ENCODE measurements at regions not wholly inside any gene's neighbourhood (a gene's known extent, or its start where the extent isn't known, plus 50 kb on each side); places are given as distances from the start of the nearest gene placed in this dataset.

DNA sequence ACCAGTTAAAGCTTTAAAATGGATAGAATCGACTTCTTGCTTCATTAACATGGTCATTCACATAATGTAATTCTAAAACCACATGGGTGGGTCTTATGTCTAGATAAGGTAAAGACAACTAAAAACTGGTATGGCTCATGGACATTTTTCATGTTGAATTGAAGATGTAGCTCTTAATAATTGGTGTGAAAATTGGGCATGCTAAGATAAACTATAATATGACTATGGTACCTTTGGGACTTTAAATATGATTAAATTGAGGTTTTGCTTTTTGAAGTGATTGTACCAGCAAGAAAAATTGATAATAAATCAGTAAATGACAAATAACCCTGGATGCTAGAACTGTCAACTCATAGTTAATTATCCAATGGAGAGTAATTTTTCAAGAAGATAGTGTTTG is 710.7 kb upstream of the PTPRD start:
- H3K27ac ChIP-seq: no peak overlapping the region
- TF ChIP-seq CTCF (conservative IDR thresholded peaks at IDR 0.05): no peak

DNA sequence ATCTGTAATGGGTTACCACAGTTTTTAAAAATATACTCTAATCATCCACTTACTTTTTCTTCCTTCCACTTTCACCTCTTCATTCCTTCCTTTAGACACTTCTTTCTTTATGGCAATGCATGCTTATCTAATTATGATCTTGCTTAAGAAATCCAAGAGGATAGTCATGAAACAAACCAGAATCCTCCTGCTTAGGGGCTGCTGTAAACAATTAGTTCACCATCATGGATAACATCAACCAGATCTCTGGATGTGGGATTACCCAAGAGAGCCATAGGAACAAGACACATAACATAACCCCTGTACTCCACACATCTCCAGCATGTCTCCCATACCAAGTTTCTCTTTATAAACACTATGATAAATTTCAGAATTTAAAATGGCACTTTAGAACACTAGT is 713.4 kb upstream of the PTPRD start:
- TF ChIP-seq CTCF (conservative IDR thresholded peaks at IDR 0.05): no peak
- no peak overlapping the region for H3K27ac ChIP-seq

DNA sequence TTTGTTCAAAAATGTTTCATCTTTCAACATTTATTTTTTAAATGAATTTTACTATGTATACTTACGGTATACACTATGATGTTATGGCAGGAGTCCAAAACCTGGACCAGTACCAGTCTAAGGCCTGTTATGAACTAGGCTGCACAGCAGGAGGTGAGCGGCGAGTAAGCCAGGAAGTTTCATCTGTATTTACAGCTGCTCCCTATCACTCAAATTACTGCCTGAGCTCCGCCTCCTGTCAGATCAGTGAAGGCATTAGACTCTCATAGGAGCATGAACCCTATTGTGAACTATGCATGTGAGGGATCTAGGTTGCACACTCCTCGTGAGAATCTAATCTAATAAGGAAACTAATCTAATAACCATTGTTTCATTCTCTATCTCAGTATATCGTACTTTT is 715.5 kb upstream of the PTPRD start:
- no peak overlapping the region for H3K27ac ChIP-seq
- TF ChIP-seq CTCF (conservative IDR thresholded peaks at IDR 0.05): no peak

GRCh38 chr9:11335011-11335410 is 722.2 kb upstream of the PTPRD start:
- H3K27ac ChIP-seq: no peak overlapping the region
- no peak for TF ChIP-seq CTCF (conservative IDR thresholded peaks at IDR 0.05)

DNA sequence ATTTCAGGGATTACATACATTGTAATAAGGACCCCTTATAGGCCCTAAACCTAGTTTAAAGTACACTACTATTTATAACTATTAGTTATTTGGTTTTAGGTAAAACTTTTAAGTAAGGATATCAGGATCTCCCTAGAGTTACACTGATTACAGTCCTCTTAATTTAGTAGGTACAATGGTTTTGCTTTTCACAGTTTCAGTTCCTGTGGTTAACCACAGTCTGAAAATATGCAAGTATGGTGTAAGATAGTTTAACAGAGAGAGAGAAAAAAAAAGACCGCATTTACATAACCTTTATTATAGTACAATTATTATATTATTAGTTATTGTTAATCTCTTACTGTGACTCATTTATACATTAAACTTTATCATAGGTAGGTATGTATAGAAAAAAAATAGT is 725.3 kb upstream of the PTPRD start:
- no peak for TF ChIP-seq CTCF (conservative IDR thresholded peaks at IDR 0.05)

DNA sequence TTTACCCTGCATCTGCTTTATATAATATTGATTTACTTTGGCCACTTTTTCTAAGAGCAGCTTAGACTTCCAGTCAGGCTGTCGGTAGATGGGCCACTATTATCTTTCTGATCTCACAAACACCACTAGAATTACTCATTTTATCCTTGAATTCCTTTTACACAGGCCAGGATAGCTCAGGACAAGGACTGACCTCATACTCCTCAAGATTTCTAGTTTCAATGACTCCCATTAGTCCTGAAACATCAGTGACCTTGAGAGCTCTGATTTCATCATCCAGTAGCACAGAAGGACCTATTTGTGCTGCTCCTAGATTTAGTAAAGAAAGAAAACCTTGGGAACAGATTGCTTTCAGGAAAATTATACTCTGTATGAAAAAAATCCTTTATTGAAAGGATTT is 727.9 kb upstream of the PTPRD start:
- no peak overlapping the region for H3K27ac ChIP-seq
- no peak for TF ChIP-seq CTCF (conservative IDR thresholded peaks at IDR 0.05)

More for the DNA sequence above, 725.3 kb upstream of the PTPRD start:
- H3K27ac ChIP-seq: no peak overlapping the region

DNA sequence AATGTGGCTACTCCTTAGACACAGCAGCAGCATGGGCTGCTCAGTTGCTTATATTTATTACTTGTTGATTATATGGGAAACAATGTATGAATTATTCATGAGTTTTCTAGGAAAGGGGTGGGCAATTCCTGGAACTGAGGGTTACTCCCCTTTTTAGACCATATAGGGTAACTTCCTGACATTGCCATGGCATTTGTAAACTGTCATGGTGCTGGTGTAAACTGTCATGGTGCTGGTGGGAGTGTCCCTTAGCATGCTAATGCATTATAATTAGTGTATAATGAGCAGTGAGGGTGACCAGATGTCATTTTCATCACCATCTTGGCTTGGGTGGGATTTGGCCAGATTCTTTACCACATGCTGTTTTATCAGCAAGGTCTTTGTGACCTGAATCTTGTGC is 734.6 kb upstream of the PTPRD start:
- TF ChIP-seq CTCF (conservative IDR thresholded peaks at IDR 0.05): no peak

GRCh38 chr9:11348366-11348765 is 735.6 kb upstream of the PTPRD start:
- H3K27ac ChIP-seq: no peak overlapping the region
- TF ChIP-seq CTCF (conservative IDR thresholded peaks at IDR 0.05): no peak

More for the DNA sequence above, 734.6 kb upstream of the PTPRD start:
- H3K27ac ChIP-seq: no peak overlapping the region

Data from VCaP (cell line).